B cell (primary cell): ENCODE measurements at regions not wholly inside any gene's neighbourhood (a gene's known extent, or its start where the extent isn't known, plus 50 kb on each side); places are given as distances from the start of the nearest gene placed in this dataset.

Experiments used
- ATAC-seq: fragments of 200-7000 bp; cut with Tn5 transposase; one replicate; pipeline ENCODE4 v1.10.0; 2021; ENCODE audit warnings: low read depth, mild to moderate bottlenecking, moderate number of reproducible peaks, moderate library complexity
- CTCF ChIA-PET: fragments of 350-600 bp; sonication (Branson Sonifier 250); formaldehyde crosslinking; loops from one replicate; lab custom pipeline; 2021; ENCODE audit warnings: antibody characterized with exemption, inconsistent platforms; lab: Charles Lee
- POLR2A ChIA-PET: fragments of 350-600 bp; sonication (Branson Sonifier 250); formaldehyde crosslinking; loops from one replicate; lab custom pipeline; 2021; ENCODE audit warnings: antibody characterized with exemption; lab: Charles Lee
- DNase-seq: peaks from one replicate; pipeline ENCODE4 v3.0.0; 2013
- H2AFZ ChIP-seq: 2 replicates; pipeline ENCODE4 v1.6.1; 2012; ENCODE audit warnings: mild to moderate bottlenecking, low read depth, low read length; ENCODE audit not compliant: insufficient read depth, poor library complexity, severe bottlenecking
- H3K27ac ChIP-seq, 2 donors: 1 replicate in 1 of 2; 2 replicates in 1 of 2; pipeline ENCODE4 v1.5.1; 2012 to 2013; ENCODE audit warnings: low read length in 2 of 2, mild to moderate bottlenecking in 2 of 2, moderate library complexity in 1 of 2
- H3K27me3 ChIP-seq, 4 experiments: fragments of 200-600 bp in 1 of 4; sonication (generic) in 1 of 4; replicated peaks in 1 of 4; 1 replicate in 2 of 4; 2 replicates in 2 of 4; pipeline versions ENCODE4 v1.6.1 to v1.7.0; 2013 to 2016; ENCODE audit warnings: low read length in 3 of 4, mild to moderate bottlenecking in 2 of 4, mixed read lengths in 1 of 4, moderate library complexity in 1 of 4; ENCODE audit not compliant: insufficient read depth in 4 of 4, control insufficient read depth in 3 of 4; ENCODE audit errors: control extremely low read depth in 1 of 4
- H3K36me3 ChIP-seq, 2 experiments: replicated peaks in 1 of 2; 1 replicate in 1 of 2; 2 replicates in 1 of 2; pipeline versions ENCODE4 v1.6.1 to v1.7.1; 2013; ENCODE audit warnings: low read length in 1 of 2; ENCODE audit not compliant: insufficient read depth in 2 of 2, control insufficient read depth in 1 of 2; ENCODE audit errors: control extremely low read depth in 1 of 2, extremely low read depth in 1 of 2
- H3K4me1 ChIP-seq, 2 donors: fragments of 200-600 bp in 1 of 2; sonication (generic) in 1 of 2; 1 replicate in 1 of 2; 2 replicates in 1 of 2; pipeline versions ENCODE4 v1.5.1 to v1.6.1; 2013 to 2017; ENCODE audit warnings: low read length in 2 of 2; ENCODE audit not compliant: control insufficient read depth in 2 of 2, insufficient read depth in 2 of 2
- H3K4me2 ChIP-seq: replicated peaks from 2 replicates; pipeline ENCODE3; 2012; ENCODE audit warnings: mild to moderate bottlenecking, low read depth, low read length; ENCODE audit not compliant: poor library complexity, severe bottlenecking
- H3K4me3 ChIP-seq, 5 experiments: fragments of 200-600 bp in 1 of 5; sonication (generic) in 1 of 5; 1 replicate in 3 of 5; 2 replicates in 2 of 5; pipeline versions ENCODE4 v1.5.1 to v1.7.0; 2011 to 2016; ENCODE audit warnings: low read length in 4 of 5, mild to moderate bottlenecking in 4 of 5, low read depth in 2 of 5, control low read depth in 1 of 5, moderate library complexity in 1 of 5; ENCODE audit not compliant: insufficient read depth in 1 of 5; ENCODE audit errors: control extremely low read depth in 1 of 5, extremely low read depth in 1 of 5
- H3K79me2 ChIP-seq: fragments of 200-600 bp; sonication (generic); one replicate; pipeline ENCODE4 v1.6.0; 2016; ENCODE audit warnings: low read length; ENCODE audit not compliant: control insufficient read depth, insufficient read depth
- H3K9ac ChIP-seq: fragments of 200-600 bp; sonication (generic); 2 replicates; pipeline ENCODE4 v1.6.1; 2017; ENCODE audit warnings: mild to moderate bottlenecking, low read length, moderate library complexity
- H3K9me3 ChIP-seq, 3 donors: one replicate each; pipeline versions ENCODE4 v1.6.1 to v1.7.1; 2013; ENCODE audit warnings: low read length in 2 of 3; ENCODE audit not compliant: control insufficient read depth in 2 of 3, insufficient read depth in 1 of 3; ENCODE audit errors: control extremely low read depth in 1 of 3
- H4K20me1 ChIP-seq: 2 replicates; pipeline ENCODE4 v1.6.0; 2012; ENCODE audit warnings: mild to moderate bottlenecking, low read length; ENCODE audit not compliant: insufficient read depth, control insufficient read depth, poor library complexity, severe bottlenecking
- H3K27ac Mint-ChIP-seq: one replicate; pipeline ENCODE4 v1.8.0; 2021; ENCODE audit warnings: mixed read lengths
- H3K27me3 Mint-ChIP-seq: one replicate; pipeline ENCODE4 v1.8.0; 2021; ENCODE audit warnings: mixed read lengths
- H3K4me1 Mint-ChIP-seq: one replicate; pipeline ENCODE4 v1.8.0; 2021; ENCODE audit warnings: mixed read lengths
- H3K4me3 Mint-ChIP-seq: one replicate; pipeline ENCODE4 v1.8.0; 2021; ENCODE audit warnings: mixed read lengths
- H3K9me3 Mint-ChIP-seq: one replicate; pipeline ENCODE4 v1.8.0; 2022; ENCODE audit warnings: mixed read lengths; ENCODE audit not compliant: insufficient read depth
- CTCF ChIP-seq: fragments of 200-600 bp; IDR thresholded peaks from one replicate; pipeline ENCODE4 v1.8.0; 2022; ENCODE audit warnings: antibody characterized with exemption, mild to moderate bottlenecking
- EZH2 ChIP-seq: IDR thresholded peaks from 2 replicates; pipeline ENCODE4 v1.6.1; 2012; ENCODE audit warnings: borderline replicate concordance, low read depth, mild to moderate bottlenecking, moderate library complexity, low read length; ENCODE audit not compliant: insufficient read depth, poor library complexity, severe bottlenecking
- WGBS: methylation state at CpG from one replicate; pipeline ENCODE4 v1.1.5; 2013; ENCODE audit warnings: missing lambda C conversion rate; ENCODE audit not compliant: insufficient coverage; 5-methylcytosine and 5-hydroxymethylcytosine counted together
- intact Hi-C: fragments of 100-400 bp; cut with micrococcal nuclease; formaldehyde crosslinking; loops from one replicate; pipeline ENCODE4 v1.10.0; 2022

- no peaks in the 10 kb centered on the region for H3K4me1 ChIP-seq
- Mint-ChIP-seq H3K9me3 (no peaks in the 10 kb centered on the region), H3K27ac (no peak overlapping the region), H3K27me3 (peaks cover 9% of the 10 kb centered on the region), H3K4me1 (no peaks in the 10 kb centered on the region), H3K4me3 (no peak overlapping the region)
- H3K79me2 ChIP-seq: no peaks in the 10 kb centered on the region
- H4K20me1 ChIP-seq: no peaks in the 10 kb centered on the region
- peaks cover 0 to 25% (median 0%) of the 10 kb centered on the region in 4 experiments for H3K27me3 ChIP-seq
- no peak overlapping the region for H2AFZ ChIP-seq
- ChIA-PET POLR2A (no interaction called here), CTCF (no interaction called here)
- H3K27ac ChIP-seq: no peak overlapping the region
- intact Hi-C loops: no loop called here
- peaks cover 0 to 6% (median 0%) of the 10 kb centered on the region in 3 donors for H3K9me3 ChIP-seq
- no peak overlapping the region for H3K9ac ChIP-seq
- TF ChIP-seq EZH2 (no peak), CTCF (no peak)
- H3K4me2 ChIP-seq: no peak overlapping the region
- no peak overlapping the region for H3K4me3 ChIP-seq
- ATAC-seq (no peak), DNase-seq (no peak)
- H3K36me3 ChIP-seq: no peaks in the 10 kb centered on the region
- 89% methylated on average over 17 of the region's 21 CpGs for WGBS
These were observed 69.8 kb upstream of the RNU6ATAC start for GRCh38 chr9:134234001-134234660.

GRCh38 chr9:134234687-134235359 is 70.5 kb upstream of the RNU6ATAC start:
- Histone ChIP-seq H3K9me3 (peaks cover 0 to 6% (median 0%) of the 10 kb centered on the region in 3 donors), H3K27ac (no peak overlapping the region), H3K79me2 (no peaks in the 10 kb centered on the region), H2AFZ (no peak overlapping the region), H3K4me3 (no peak overlapping the region), H3K4me1 (no peaks in the 10 kb centered on the region), H3K27me3 (peaks cover 0 to 23% (median 0%) of the 10 kb centered on the region in 4 experiments), H3K9ac (no peak overlapping the region), H3K4me2 (no peak overlapping the region), H3K36me3 (no peaks in the 10 kb centered on the region), H4K20me1 (no peaks in the 10 kb centered on the region)
- Mint-ChIP-seq H3K27ac (no peak overlapping the region), H3K4me1 (no peaks in the 10 kb centered on the region), H3K4me3 (no peak overlapping the region), H3K27me3 (peaks cover 9% of the 10 kb centered on the region), H3K9me3 (no peaks in the 10 kb centered on the region)
- intact Hi-C loops: no loop called here
- no peak for DNase-seq
- POLR2A ChIA-PET: no interaction called here
- TF ChIP-seq CTCF (no peak), EZH2 (no peak)
- CTCF ChIA-PET: no interaction called here
- 88% methylated on average over 20 of the region's 21 CpGs for WGBS
- no peak for ATAC-seq
